ENCODE measurements at regions not wholly inside any gene's neighbourhood (a gene's known extent, or its start where the extent isn't known, plus 50 kb on each side); places are given as distances from the start of the nearest gene placed in this dataset.

- TF ChIP-seq CTCF (conservative IDR thresholded peaks at IDR 0.05): no peak
- no peak for TF ChIP-seq ZFX (IDR thresholded peaks at IDR 0.05)
Measured at GRCh38 chr5:147081311-147081764, 153.5 kb upstream of the STK32A start.

Data from C4-2B (cell line).